ENCODE measurements at regions not wholly inside any gene's neighbourhood (a gene's known extent, or its start where the extent isn't known, plus 50 kb on each side); places are given as distances from the start of the nearest gene placed in this dataset.

GRCh38 chr1:238399558-238399957, 508.8 kb upstream of the ZP4 start:
- TF ChIP-seq CTCF (IDR thresholded peaks at IDR 0.05) (no peak), POLR2A (IDR thresholded peaks at IDR 0.05) (no peak)
